ENCODE measurements at regions not wholly inside any gene's neighbourhood (a gene's known extent, or its start where the extent isn't known, plus 50 kb on each side); places are given as distances from the start of the nearest gene placed in this dataset.

DNA sequence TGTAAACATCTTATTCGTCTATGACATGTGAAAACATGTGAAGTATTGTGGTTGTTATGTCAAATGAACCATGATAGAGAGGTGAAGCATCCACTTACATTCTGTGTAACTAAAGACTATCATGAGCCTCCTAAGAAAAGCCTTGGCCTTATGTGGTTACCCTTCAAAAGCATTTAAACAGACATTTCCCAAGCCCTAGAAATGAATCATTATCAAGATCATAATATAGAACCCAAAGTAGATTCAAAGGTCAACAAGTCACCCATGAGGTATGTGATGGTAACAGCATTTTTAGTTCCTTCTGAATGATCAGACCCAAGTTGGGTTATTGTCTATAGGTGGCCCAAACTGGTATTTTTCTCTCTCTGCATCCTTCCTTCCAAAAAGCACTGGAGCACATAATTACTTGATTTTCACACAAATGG, 408.0 kb downstream of the TBL1XR1 start:
- TF ChIP-seq YY1 (IDR thresholded peaks at IDR 0.05; ENCODE audit: insufficient read depth, insufficient read length): no peak
- no peak for TF ChIP-seq ZNF274 (IDR thresholded peaks at IDR 0.05; ENCODE audit: low read depth, low read length)
- TF ChIP-seq SUZ12 (IDR thresholded peaks at IDR 0.05; ENCODE audit: extremely low read depth, insufficient read depth, insufficient read length): no peak
